ENCODE measurements at regions not wholly inside any gene's neighbourhood (a gene's known extent, or its start where the extent isn't known, plus 50 kb on each side); places are given as distances from the start of the nearest gene placed in this dataset.

GRCh38 chr3:56954125-56954524 is 106.3 kb upstream of the SPATA12 start:
- ATAC-seq (ENCODE audit: low read depth): no peak
- ChIA-PET POLR2A (ENCODE audit: unreplicated experiment) (no interaction called here), CTCF (no interaction called here)

More at GRCh38 chr3:56954125-56954524, 106.3 kb upstream of the SPATA12 start:
- intact Hi-C loops (cut with micrococcal nuclease) (no loop called here), in situ Hi-C loops (cut with MboI; ENCODE audit: low sequenced_read_pairs) (no loop called here), dilution Hi-C loops (cut with HindIII; ENCODE audit: low sequenced_read_pairs, unreplicated experiment) (no loop called here)
- Histone ChIP-seq H3K4ac (ENCODE audit: low read depth, low read length) (no peak overlapping the region), H4K20me1 (ENCODE audit: insufficient read depth, low read length) (no peaks in the 10 kb centered on the region), H3K18ac (ENCODE audit: low read depth, low read length) (no peak overlapping the region), H2AK9ac (replicated peaks; ENCODE audit: low read depth, low read length, poor library complexity) (no peak overlapping the region), H2BK20ac (ENCODE audit: low read depth, low read length) (no peak overlapping the region), H3K56ac (ENCODE audit: extremely low read depth, insufficient read depth, low read length) (no peak overlapping the region), H3K27me3 (ENCODE audit: control insufficient read depth, insufficient read depth, low read length) (no peaks in the 10 kb centered on the region; the same call in 1 of the 2 replicates), H3K4me1 (ENCODE audit: control insufficient read depth, insufficient read depth, low read length) (no peaks in the 10 kb centered on the region), H2BK120ac (ENCODE audit: low read depth, low read length) (no peak overlapping the region), H3K14ac (replicated peaks; ENCODE audit: low read depth, low read length) (no peak overlapping the region), H3K4me3 (ENCODE audit: insufficient read depth, low read depth, low read length) (no peak overlapping the region), H3K9me3 (ENCODE audit: control insufficient read depth, insufficient read depth, low read length) (no peaks in the 10 kb centered on the region), H2AK5ac (ENCODE audit: low read depth, low read length) (no peak overlapping the region), H4K8ac (ENCODE audit: low read depth in 2 of 2, low read length in 2 of 2) (no peak overlapping the region), H3K9ac (ENCODE audit: low read depth, low read length) (no peak overlapping the region), H3K23ac (ENCODE audit: low read depth, low read length) (no peak overlapping the region), H2BK15ac (ENCODE audit: low read depth, low read length) (no peak overlapping the region), H2AFZ (replicated peaks; ENCODE audit: low read length, poor library complexity) (no peak overlapping the region), H4K91ac (ENCODE audit: insufficient read depth, low read depth, low read length) (no peak overlapping the region), H3K4me2 (ENCODE audit: low read depth, low read length) (no peak overlapping the region), H3K9me1 (ENCODE audit: insufficient read depth, low read length) (no peaks in the 10 kb centered on the region), H4K5ac (ENCODE audit: low read depth, low read length) (no peak overlapping the region), H3K79me1 (ENCODE audit: low read depth in 1 of 2, low read length in 2 of 2) (no peaks in the 10 kb centered on the region), H2BK5ac (ENCODE audit: low read depth, low read length, poor library complexity, severe bottlenecking) (no peak overlapping the region), H3K36me3 (ENCODE audit: control insufficient read depth, insufficient read depth, low read length) (no peaks in the 10 kb centered on the region), H3K27ac (ENCODE audit: insufficient read depth, low read length) (no peak overlapping the region)
- TF ChIP-seq FOS (IDR thresholded peaks at IDR 0.05; ENCODE audit: low read depth, low read length): no peak
- no peak for TF ChIP-seq RAD21 (IDR thresholded peaks at IDR 0.05; ENCODE audit: low read length)
- TF ChIP-seq ELK1 (IDR thresholded peaks at IDR 0.05; ENCODE audit: borderline replicate concordance, low read depth, low read length): no peak
- TF ChIP-seq CTCF (conservative IDR thresholded peaks at IDR 0.05; ENCODE audit: low read depth, low read length): no peak
- TF ChIP-seq MXI1 (IDR thresholded peaks at IDR 0.05; ENCODE audit: borderline replicate concordance, low read depth, low read length): no peak
- no peak for TF ChIP-seq SMC3 (IDR thresholded peaks at IDR 0.05; ENCODE audit: low read depth, low read length)
- TF ChIP-seq USF2 (IDR thresholded peaks at IDR 0.05; ENCODE audit: low read depth, low read length): no peak
- TF ChIP-seq RCOR1 (IDR thresholded peaks at IDR 0.05; ENCODE audit: insufficient replicate concordance, low read length): no peak
- no peak for TF ChIP-seq MAZ (IDR thresholded peaks at IDR 0.05; ENCODE audit: borderline replicate concordance, low read depth, low read length)
- no peak for TF ChIP-seq BHLHE40 (IDR thresholded peaks at IDR 0.05; ENCODE audit: low read depth, low read length)
- no peak for TF ChIP-seq NFE2L2 (IDR thresholded peaks at IDR 0.05; ENCODE audit: low read depth, low read length)
- DNase-seq: no peak
- BruUV-seq (replicated peaks): no TSS peak
- WGBS, 2 experiments (ENCODE audit: extremely low coverage in 2 of 2, insufficient read length in 1 of 2): no CpG with 5 or more reads among the region's 1 CpG
